ENCODE measurements at regions not wholly inside any gene's neighbourhood (a gene's known extent, or its start where the extent isn't known, plus 50 kb on each side); places are given as distances from the start of the nearest gene placed in this dataset.

DNA sequence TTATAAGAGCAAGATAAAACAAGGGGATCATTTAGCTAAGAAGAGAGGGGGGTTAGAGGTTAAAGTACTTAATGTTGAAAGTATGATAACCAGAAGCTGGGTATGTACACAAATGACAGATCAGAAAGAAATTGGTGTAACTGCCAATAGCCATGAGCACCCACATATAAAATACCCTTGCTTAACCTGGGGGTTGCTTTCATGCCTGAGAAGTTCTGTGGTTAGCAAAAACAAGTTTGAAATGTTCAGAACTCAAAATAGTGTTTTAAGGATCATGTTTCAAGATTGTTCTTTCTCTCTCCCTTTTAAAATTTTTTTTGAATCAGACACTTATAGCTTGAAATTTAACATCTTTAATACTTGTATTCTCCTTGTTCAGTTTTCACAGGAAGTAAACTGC lies 321.4 kb upstream of the GBE1 start:
- no peak for TF ChIP-seq SPI1 (IDR thresholded peaks at IDR 0.05; ENCODE audit: borderline replicate concordance, low read depth)
- TF ChIP-seq, protein P1, sequence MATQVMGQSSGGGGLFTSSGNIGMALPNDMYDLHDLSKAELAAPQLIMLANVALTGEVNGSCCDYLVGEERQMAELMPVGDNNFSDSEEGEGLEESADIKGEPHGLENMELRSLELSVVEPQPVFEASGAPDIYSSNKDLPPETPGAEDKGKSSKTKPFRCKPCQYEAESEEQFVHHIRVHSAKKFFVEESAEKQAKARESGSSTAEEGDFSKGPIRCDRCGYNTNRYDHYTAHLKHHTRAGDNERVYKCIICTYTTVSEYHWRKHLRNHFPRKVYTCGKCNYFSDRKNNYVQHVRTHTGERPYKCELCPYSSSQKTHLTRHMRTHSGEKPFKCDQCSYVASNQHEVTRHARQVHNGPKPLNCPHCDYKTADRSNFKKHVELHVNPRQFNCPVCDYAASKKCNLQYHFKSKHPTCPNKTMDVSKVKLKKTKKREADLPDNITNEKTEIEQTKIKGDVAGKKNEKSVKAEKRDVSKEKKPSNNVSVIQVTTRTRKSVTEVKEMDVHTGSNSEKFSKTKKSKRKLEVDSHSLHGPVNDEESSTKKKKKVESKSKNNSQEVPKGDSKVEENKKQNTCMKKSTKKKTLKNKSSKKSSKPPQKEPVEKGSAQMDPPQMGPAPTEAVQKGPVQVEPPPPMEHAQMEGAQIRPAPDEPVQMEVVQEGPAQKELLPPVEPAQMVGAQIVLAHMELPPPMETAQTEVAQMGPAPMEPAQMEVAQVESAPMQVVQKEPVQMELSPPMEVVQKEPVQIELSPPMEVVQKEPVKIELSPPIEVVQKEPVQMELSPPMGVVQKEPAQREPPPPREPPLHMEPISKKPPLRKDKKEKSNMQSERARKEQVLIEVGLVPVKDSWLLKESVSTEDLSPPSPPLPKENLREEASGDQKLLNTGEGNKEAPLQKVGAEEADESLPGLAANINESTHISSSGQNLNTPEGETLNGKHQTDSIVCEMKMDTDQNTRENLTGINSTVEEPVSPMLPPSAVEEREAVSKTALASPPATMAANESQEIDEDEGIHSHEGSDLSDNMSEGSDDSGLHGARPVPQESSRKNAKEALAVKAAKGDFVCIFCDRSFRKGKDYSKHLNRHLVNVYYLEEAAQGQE (IDR thresholded peaks at IDR 0.05; ENCODE audit: insufficient replicate concordance, low read depth) = no peak
- TF ChIP-seq GABPA (IDR thresholded peaks at IDR 0.05; ENCODE audit: low read depth) = no peak
- TF ChIP-seq, protein P2, sequence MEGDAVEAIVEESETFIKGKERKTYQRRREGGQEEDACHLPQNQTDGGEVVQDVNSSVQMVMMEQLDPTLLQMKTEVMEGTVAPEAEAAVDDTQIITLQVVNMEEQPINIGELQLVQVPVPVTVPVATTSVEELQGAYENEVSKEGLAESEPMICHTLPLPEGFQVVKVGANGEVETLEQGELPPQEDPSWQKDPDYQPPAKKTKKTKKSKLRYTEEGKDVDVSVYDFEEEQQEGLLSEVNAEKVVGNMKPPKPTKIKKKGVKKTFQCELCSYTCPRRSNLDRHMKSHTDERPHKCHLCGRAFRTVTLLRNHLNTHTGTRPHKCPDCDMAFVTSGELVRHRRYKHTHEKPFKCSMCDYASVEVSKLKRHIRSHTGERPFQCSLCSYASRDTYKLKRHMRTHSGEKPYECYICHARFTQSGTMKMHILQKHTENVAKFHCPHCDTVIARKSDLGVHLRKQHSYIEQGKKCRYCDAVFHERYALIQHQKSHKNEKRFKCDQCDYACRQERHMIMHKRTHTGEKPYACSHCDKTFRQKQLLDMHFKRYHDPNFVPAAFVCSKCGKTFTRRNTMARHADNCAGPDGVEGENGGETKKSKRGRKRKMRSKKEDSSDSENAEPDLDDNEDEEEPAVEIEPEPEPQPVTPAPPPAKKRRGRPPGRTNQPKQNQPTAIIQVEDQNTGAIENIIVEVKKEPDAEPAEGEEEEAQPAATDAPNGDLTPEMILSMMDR (IDR thresholded peaks at IDR 0.05; ENCODE audit: insufficient read depth, low read length) = no peak
- TF ChIP-seq POLR2AphosphoS5 (IDR thresholded peaks at IDR 0.05; ENCODE audit: low read depth) = no peak
- DNase-seq (ENCODE audit: low read depth in 1 of 2, low spot score in 1 of 2) = no peak
- Histone ChIP-seq H3K27me3 (ENCODE audit: insufficient read depth, poor library complexity, severe bottlenecking) (no peaks in the 10 kb centered on the region), H3K27ac (replicated peaks) (no peak overlapping the region), H3K4me3 (replicated peaks; ENCODE audit: insufficient read depth, low read length) (no peak overlapping the region)

DNA sequence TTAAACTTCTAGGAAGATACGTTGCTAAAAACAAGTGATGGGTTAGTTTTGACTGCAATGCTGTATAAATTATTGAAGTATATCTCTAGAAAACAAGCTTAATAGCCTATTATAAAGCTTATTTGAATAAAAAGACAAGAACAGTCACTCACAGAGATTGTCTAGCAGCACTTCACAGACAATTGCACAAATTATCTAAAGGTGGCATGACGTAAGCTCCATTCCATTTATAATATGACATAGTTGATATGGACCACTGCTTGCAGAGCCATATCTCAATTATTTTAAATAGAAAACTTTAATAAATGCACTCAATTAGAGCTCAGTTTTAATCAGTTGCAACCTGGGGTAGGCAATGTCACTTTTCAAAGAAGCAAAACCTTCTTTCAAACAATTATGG lies 319.9 kb upstream of the GBE1 start:
- Histone ChIP-seq H3K4me3 (replicated peaks; ENCODE audit: insufficient read depth, low read length) (no peak overlapping the region), H3K27ac (replicated peaks) (no peak overlapping the region), H3K27me3 (ENCODE audit: insufficient read depth, poor library complexity, severe bottlenecking) (no peaks in the 10 kb centered on the region)
- no peak for DNase-seq (ENCODE audit: low read depth in 1 of 2, low spot score in 1 of 2)
- TF ChIP-seq, protein P1 (IDR thresholded peaks at IDR 0.05; ENCODE audit: insufficient replicate concordance, low read depth) = no peak
- no peak for TF ChIP-seq POLR2AphosphoS5 (IDR thresholded peaks at IDR 0.05; ENCODE audit: low read depth)
- no peak for TF ChIP-seq GABPA (IDR thresholded peaks at IDR 0.05; ENCODE audit: low read depth)
- no peak for TF ChIP-seq SPI1 (IDR thresholded peaks at IDR 0.05; ENCODE audit: borderline replicate concordance, low read depth)
- TF ChIP-seq, protein P2 (IDR thresholded peaks at IDR 0.05; ENCODE audit: insufficient read depth, low read length) = no peak

DNA sequence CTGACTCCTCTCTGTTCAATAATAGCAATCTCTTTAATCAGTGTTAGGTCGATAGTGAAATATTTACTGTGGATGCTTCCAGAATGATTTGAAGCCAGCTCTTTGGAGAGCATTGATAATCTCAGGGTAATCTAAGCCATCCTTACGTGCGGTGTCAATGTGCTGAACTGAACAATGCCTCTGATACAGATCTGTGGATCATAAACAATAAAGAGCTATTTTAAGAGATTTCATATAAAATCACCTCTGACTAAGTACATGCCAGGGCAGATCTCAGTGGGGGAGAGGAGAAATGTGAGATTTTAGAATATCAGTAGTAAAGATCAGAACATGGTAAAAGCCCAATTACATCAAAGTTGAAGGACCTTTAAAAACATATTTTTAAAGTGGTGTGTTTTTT lies 319.3 kb upstream of the GBE1 start:
- Histone ChIP-seq H3K27ac (replicated peaks) (no peak overlapping the region), H3K4me3 (replicated peaks; ENCODE audit: insufficient read depth, low read length) (no peak overlapping the region), H3K27me3 (ENCODE audit: insufficient read depth, poor library complexity, severe bottlenecking) (no peaks in the 10 kb centered on the region)
- no peak for DNase-seq (ENCODE audit: low read depth in 1 of 2, low spot score in 1 of 2)
- TF ChIP-seq, protein P2 (IDR thresholded peaks at IDR 0.05; ENCODE audit: insufficient read depth, low read length) = no peak
- TF ChIP-seq GABPA (IDR thresholded peaks at IDR 0.05; ENCODE audit: low read depth) (no peak), POLR2AphosphoS5 (IDR thresholded peaks at IDR 0.05; ENCODE audit: low read depth) (no peak), SPI1 (IDR thresholded peaks at IDR 0.05; ENCODE audit: borderline replicate concordance, low read depth) (no peak)
- TF ChIP-seq, protein P1 (IDR thresholded peaks at IDR 0.05; ENCODE audit: insufficient replicate concordance, low read depth) = no peak

Measured in HL-60 (cell line).